Smooth muscle cell (in vitro differentiated cells): ENCODE measurements at regions not wholly inside any gene's neighbourhood (a gene's known extent, or its start where the extent isn't known, plus 50 kb on each side); places are given as distances from the start of the nearest gene placed in this dataset.

ENCODE experiments used
- DNase-seq: peaks from one replicate; lab custom pipeline; 2025; ENCODE audit not compliant: unreplicated experiment; lab: John Stamatoyannopoulos, UW
- H2AFZ ChIP-seq: fragments of 200-600 bp; sonication (generic); 2 replicates; pipeline ENCODE4 v1.6.0; 2016; ENCODE audit warnings: antibody characterized with exemption, low read depth, mild to moderate bottlenecking
- H3F3A ChIP-seq: fragments of 200-600 bp; sonication (generic); 2 replicates; pipeline ENCODE4 v1.6.0; 2017; ENCODE audit warnings: antibody characterized with exemption, low read depth
- H3K27ac ChIP-seq: fragments of 200-600 bp; sonication (generic); 2 replicates; pipeline ENCODE4 v1.5.1; 2016; ENCODE audit warnings: low read depth, mild to moderate bottlenecking
- H3K27me3 ChIP-seq: fragments of 200-600 bp; sonication (generic); 2 replicates; pipeline ENCODE4 v1.6.1; 2016; ENCODE audit warnings: low read depth, mild to moderate bottlenecking
- H3K36me3 ChIP-seq: fragments of 200-600 bp; sonication (generic); 2 replicates; pipeline ENCODE4 v1.5.1; 2016; ENCODE audit warnings: low read depth
- H3K4me1 ChIP-seq: fragments of 200-600 bp; sonication (generic); 2 replicates; pipeline ENCODE4 v1.5.1; 2016; ENCODE audit warnings: low read depth
- H3K4me2 ChIP-seq: fragments of 200-600 bp; sonication (generic); 2 replicates; pipeline ENCODE4 v1.6.0; 2016; ENCODE audit warnings: mild to moderate bottlenecking
- H3K4me3 ChIP-seq: fragments of 200-600 bp; sonication (generic); 2 replicates; pipeline ENCODE4 v1.5.1; 2016; ENCODE audit warnings: mild to moderate bottlenecking
- H3K79me2 ChIP-seq: fragments of 200-600 bp; sonication (generic); 2 replicates; pipeline ENCODE4 v1.6.0; 2016; ENCODE audit warnings: low read depth, mild to moderate bottlenecking
- H3K9ac ChIP-seq: fragments of 200-600 bp; sonication (generic); 2 replicates; pipeline ENCODE4 v1.6.0; 2016; ENCODE audit warnings: low read depth
- H3K9me3 ChIP-seq: fragments of 200-600 bp; sonication (generic); replicated peaks from 2 replicates; pipeline ENCODE4 v1.5.1; 2016; ENCODE audit warnings: low read depth
- H4K20me1 ChIP-seq: fragments of 200-600 bp; sonication (generic); 2 replicates; pipeline ENCODE4 v1.6.0; 2016; ENCODE audit warnings: low read depth
- CTCF ChIP-seq: fragments of 200-600 bp; sonication (generic); IDR thresholded peaks from 2 replicates; pipeline ENCODE4 v1.5.1; 2017; ENCODE audit warnings: borderline replicate concordance, mild to moderate bottlenecking, antibody characterized with exemption; ENCODE audit not compliant: insufficient read depth, poor library complexity, severe bottlenecking
- WGBS: methylation state at CpG from one replicate; pipeline ENCODE4 v1.1.7; 2016; ENCODE audit warnings: low lambda C conversion rate; 5-methylcytosine and 5-hydroxymethylcytosine counted together

DNA sequence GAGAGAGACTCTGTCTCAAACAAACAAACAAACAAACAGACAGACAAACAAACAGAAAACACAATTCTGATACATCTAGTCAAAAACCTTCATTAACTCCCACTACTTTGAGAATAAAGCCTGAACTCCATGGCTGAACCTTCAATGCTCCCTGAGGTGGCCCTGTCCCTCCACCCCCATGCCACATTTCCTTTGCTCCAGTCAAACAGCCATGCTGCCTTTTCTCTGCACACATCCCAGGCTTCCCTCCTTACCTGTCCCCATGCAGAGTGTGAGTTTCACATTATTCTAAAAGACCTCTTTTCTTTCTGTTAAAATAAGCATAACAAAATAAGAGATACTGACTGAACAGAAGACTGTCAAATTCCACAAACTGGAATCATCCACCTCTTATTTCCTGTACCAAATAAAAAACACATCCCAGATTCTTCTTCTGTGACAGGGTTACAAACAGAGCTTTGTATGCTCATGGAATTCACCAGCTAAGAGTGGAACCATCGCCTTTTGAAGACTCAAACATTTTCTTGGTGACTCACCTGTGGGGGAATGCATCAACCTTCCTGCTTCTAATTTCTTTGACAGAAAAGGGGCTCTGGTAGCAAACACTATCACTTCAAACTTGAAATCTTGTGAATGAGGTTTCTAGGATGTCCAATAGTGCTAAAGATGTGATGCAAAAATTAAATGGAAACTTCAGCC, 71.0 kb upstream of the SLC22A16 start:
- Histone ChIP-seq H3F3A (peaks cover 3% of the 10 kb centered on the region), H3K27me3 (no peaks in the 10 kb centered on the region), H3K79me2 (no peaks in the 10 kb centered on the region), H3K4me3 (no peak overlapping the region), H3K4me1 (no peaks in the 10 kb centered on the region), H3K9ac (no peak overlapping the region), H3K9me3 (peaks cover 2% of the 10 kb centered on the region), H3K36me3 (no peaks in the 10 kb centered on the region), H3K27ac (peak overlapping the region; percentile 71), H3K4me2 (peak overlapping the region; percentile 39), H4K20me1 (no peaks in the 10 kb centered on the region), H2AFZ (no peak overlapping the region)
- no peak for DNase-seq
- WGBS, result 41% methylated on average over 1 of the region's 1 CpG
- no peak for TF ChIP-seq CTCF

GRCh38 chr6:110545081-110545872, 68.9 kb upstream of the SLC22A16 start:
- Histone ChIP-seq H3K36me3 (no peaks in the 10 kb centered on the region), H2AFZ (no peak overlapping the region), H3K4me3 (no peak overlapping the region), H3F3A (peaks cover 4% of the 10 kb centered on the region), H3K4me2 (no peak overlapping the region), H3K27me3 (no peaks in the 10 kb centered on the region), H3K27ac (no peak overlapping the region), H3K79me2 (no peaks in the 10 kb centered on the region), H3K9me3 (no peaks in the 10 kb centered on the region), H4K20me1 (no peaks in the 10 kb centered on the region), H3K9ac (no peak overlapping the region), H3K4me1 (no peaks in the 10 kb centered on the region)
- WGBS, result 96% methylated on average over 11 of the region's 11 CpGs
- no peak for DNase-seq
- TF ChIP-seq CTCF, result no peak

DNA sequence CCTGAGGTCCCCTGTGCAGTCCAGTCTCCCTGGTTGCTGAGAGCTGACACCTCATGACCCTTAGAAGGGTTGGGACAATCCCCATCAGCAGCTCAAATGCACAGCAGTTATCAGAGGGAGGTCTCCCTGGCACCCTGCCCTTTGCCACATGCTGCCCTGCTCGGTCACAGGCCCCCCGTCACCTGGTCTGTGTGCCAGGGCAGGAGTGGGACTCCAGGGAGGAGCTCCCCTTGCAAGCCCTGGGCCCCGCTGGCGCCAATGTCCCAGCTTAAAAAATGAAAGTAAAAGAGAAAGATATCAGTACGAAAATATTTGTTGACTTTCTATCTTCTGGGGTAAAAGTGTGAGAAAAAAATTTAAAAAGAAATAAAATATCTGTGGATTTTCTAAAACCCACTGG, 68.1 kb upstream of the SLC22A16 start:
- TF ChIP-seq CTCF, result no peak
- H3F3A ChIP-seq, result peaks cover 4% of the 10 kb centered on the region
- WGBS, result 97% methylated on average over 5 of the region's 5 CpGs

More for the DNA sequence above, 68.1 kb upstream of the SLC22A16 start:
- H4K20me1 ChIP-seq, result no peaks in the 10 kb centered on the region
- H3K27me3 ChIP-seq, result no peaks in the 10 kb centered on the region
- H3K36me3 ChIP-seq, result no peaks in the 10 kb centered on the region
- H3K4me2 ChIP-seq, result no peak overlapping the region
- no peak overlapping the region for H2AFZ ChIP-seq
- H3K27ac ChIP-seq, result no peak overlapping the region
- H3K4me3 ChIP-seq, result no peak overlapping the region
- H3K4me1 ChIP-seq, result no peaks in the 10 kb centered on the region
- H3K9ac ChIP-seq, result no peak overlapping the region
- DNase-seq, result no peak
- no peaks in the 10 kb centered on the region for H3K9me3 ChIP-seq
- no peaks in the 10 kb centered on the region for H3K79me2 ChIP-seq
